ENCODE measurements at regions not wholly inside any gene's neighbourhood (a gene's known extent, or its start where the extent isn't known, plus 50 kb on each side); places are given as distances from the start of the nearest gene placed in this dataset.

- no peaks in the 10 kb centered on the region for H3K36me3 ChIP-seq
- ATAC-seq, result no peak
- no peaks in the 10 kb centered on the region for H3K9me3 ChIP-seq
- no peaks in the 10 kb centered on the region for H3K27me3 ChIP-seq
- no peaks in the 10 kb centered on the region for H3K4me1 ChIP-seq
- 0% methylated on average over 1 of the region's 2 CpGs; no CpG with 5 or more reads in 1 of the 2 donors for WGBS, 2 donors (ENCODE audit: low coverage in 1 of 2)
- TF ChIP-seq POLR2AphosphoS5 (IDR thresholded peaks at IDR 0.05) (no peak), POLR2A (IDR thresholded peaks at IDR 0.05) (no peak), CTCF (IDR thresholded peaks at IDR 0.05) (no peak), EP300 (IDR thresholded peaks at IDR 0.05) (no peak)
- H3K27ac ChIP-seq, result no peak overlapping the region
- H3K4me3 ChIP-seq, result no peak overlapping the region
Observed at GRCh38 chrX:107542500-107542899, 85.8 kb upstream of the PRPS1 start.

- WGBS, 2 donors (ENCODE audit: low coverage in 1 of 2), result 80% methylated on average over 4 of the region's 7 CpGs; no CpG with 5 or more reads in 1 of the 2 donors
- no peak overlapping the region for H3K4me3 ChIP-seq
- no peaks in the 10 kb centered on the region for H3K36me3 ChIP-seq
- no peaks in the 10 kb centered on the region for H3K9me3 ChIP-seq
- no peaks in the 10 kb centered on the region for H3K27me3 ChIP-seq
- no peak overlapping the region for H3K27ac ChIP-seq
- TF ChIP-seq EP300 (IDR thresholded peaks at IDR 0.05) (no peak), POLR2AphosphoS5 (IDR thresholded peaks at IDR 0.05) (no peak), POLR2A (IDR thresholded peaks at IDR 0.05) (no peak), CTCF (IDR thresholded peaks at IDR 0.05) (no peak)
- ATAC-seq, result no peak
- H3K4me1 ChIP-seq, result no peaks in the 10 kb centered on the region
Observed at GRCh38 chrX:107547621-107548020, 80.7 kb upstream of the PRPS1 start.

DNA sequence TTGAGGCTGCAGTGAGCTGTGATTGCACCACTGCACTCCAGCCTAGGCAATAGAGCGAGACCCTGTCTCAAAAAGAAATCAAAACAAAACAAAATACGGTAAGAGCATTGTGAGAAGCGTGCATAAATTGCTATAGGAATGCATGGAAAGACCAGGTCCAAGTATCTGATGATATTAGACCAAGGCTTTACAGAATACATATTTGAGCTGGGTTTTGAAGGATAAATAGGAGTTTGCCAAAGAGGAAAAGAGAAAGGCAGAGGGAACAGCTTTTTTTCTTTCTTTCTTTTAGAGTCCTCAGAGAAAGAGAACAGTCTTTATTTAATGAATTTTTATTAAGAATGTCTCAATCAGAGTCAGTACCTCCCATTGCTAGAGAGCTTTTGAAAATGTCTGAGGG is 79.5 kb upstream of the PRPS1 start:
- WGBS, 2 donors (ENCODE audit: low coverage in 1 of 2), result 90 to 100% methylated on average over 3 of the region's 3 CpGs
- no peaks in the 10 kb centered on the region for H3K27me3 ChIP-seq
- TF ChIP-seq EP300 (IDR thresholded peaks at IDR 0.05), result no peak
- TF ChIP-seq POLR2AphosphoS5 (IDR thresholded peaks at IDR 0.05), result no peak
- no peak for TF ChIP-seq CTCF (IDR thresholded peaks at IDR 0.05)
- no peak for TF ChIP-seq POLR2A (IDR thresholded peaks at IDR 0.05)

GRCh38 chrX:107549504-107549903 is 78.8 kb upstream of the PRPS1 start:
- no peaks in the 10 kb centered on the region for H3K27me3 ChIP-seq
- no peaks in the 10 kb centered on the region for H3K9me3 ChIP-seq
- H3K36me3 ChIP-seq, result no peaks in the 10 kb centered on the region
- no peak for ATAC-seq
- H3K4me1 ChIP-seq, result no peaks in the 10 kb centered on the region
- WGBS, 2 donors (ENCODE audit: low coverage in 1 of 2), result 68 to 78% methylated on average over 3 to 5 of the region's 5 CpGs
- H3K27ac ChIP-seq, result no peak overlapping the region
- TF ChIP-seq POLR2AphosphoS5 (IDR thresholded peaks at IDR 0.05) (no peak), POLR2A (IDR thresholded peaks at IDR 0.05) (no peak), CTCF (IDR thresholded peaks at IDR 0.05) (no peak), EP300 (IDR thresholded peaks at IDR 0.05) (no peak)
- no peak overlapping the region for H3K4me3 ChIP-seq

More for the DNA sequence above, 79.5 kb upstream of the PRPS1 start:
- ATAC-seq, result no peak
- Histone ChIP-seq H3K4me3 (no peak overlapping the region), H3K9me3 (no peaks in the 10 kb centered on the region), H3K36me3 (no peaks in the 10 kb centered on the region), H3K27ac (no peak overlapping the region), H3K4me1 (no peaks in the 10 kb centered on the region)

DNA sequence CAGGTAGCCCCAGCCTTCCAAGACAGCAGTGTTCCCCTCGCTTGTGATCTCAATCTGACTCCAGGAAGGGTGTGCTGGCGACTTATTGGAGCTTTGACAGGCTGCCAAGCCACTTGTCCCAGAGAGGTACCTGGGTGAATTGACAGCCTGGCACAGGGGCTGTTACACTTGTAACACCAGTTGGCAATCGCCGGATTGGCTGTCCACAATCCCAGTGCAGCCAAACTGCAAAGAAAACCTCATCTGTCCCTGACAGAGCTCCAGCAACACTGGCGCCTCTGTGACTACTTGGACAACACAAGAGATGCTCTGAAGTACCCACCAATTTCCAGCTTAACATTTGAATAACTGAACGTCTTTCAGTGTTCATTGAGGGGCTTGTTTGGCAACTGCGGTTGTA is 76.8 kb upstream of the PRPS1 start:
- Histone ChIP-seq H3K4me3 (no peak overlapping the region), H3K9me3 (no peaks in the 10 kb centered on the region), H3K36me3 (no peaks in the 10 kb centered on the region), H3K4me1 (no peaks in the 10 kb centered on the region), H3K27ac (no peak overlapping the region), H3K27me3 (no peaks in the 10 kb centered on the region)
- WGBS, 2 donors (ENCODE audit: low coverage in 1 of 2), result 71% methylated on average over 3 of the region's 7 CpGs; no CpG with 5 or more reads in 1 of the 2 donors
- TF ChIP-seq EP300 (IDR thresholded peaks at IDR 0.05) (no peak), POLR2AphosphoS5 (IDR thresholded peaks at IDR 0.05) (no peak), POLR2A (IDR thresholded peaks at IDR 0.05) (no peak), CTCF (IDR thresholded peaks at IDR 0.05) (no peak)
- no peak for ATAC-seq
